GM21526 (cell line): ENCODE measurements at regions not wholly inside any gene's neighbourhood (a gene's known extent, or its start where the extent isn't known, plus 50 kb on each side); places are given as distances from the start of the nearest gene placed in this dataset.
"Not testable (repeated sequence)": the region's sequence is repeated elsewhere in the genome, so short reads cannot be mapped to it uniquely, and the experiment has no call there.

ENCODE experiments used
- ATAC-seq: cut with Tn5 transposase; IDR thresholded peaks from one replicate; pipeline ENCODE4 v1.9.1; 2021; ENCODE audit warnings: moderate library complexity; ENCODE audit not compliant: unreplicated experiment, low FRiP score

- ATAC-seq: no peak
Measured at GRCh38 chr11:112310848-112311247, 50.2 kb upstream of the PLET1 start.

GRCh38 chr11:112315057-112315720 lies 54.5 kb upstream of the PLET1 start:
- no peak for ATAC-seq

GRCh38 chr11:112315861-112316739 lies 55.4 kb upstream of the PLET1 start:
- no peak for ATAC-seq

GRCh38 chr11:112316971-112317370 lies 56.3 kb upstream of the PLET1 start:
- no peak for ATAC-seq

- no peak for ATAC-seq
Measured at GRCh38 chr11:112318184-112318591, 57.5 kb upstream of the PLET1 start.

- no peak for ATAC-seq
Measured at GRCh38 chr11:112318661-112319060, 58.0 kb upstream of the PLET1 start.

GRCh38 chr11:112320668-112321067 lies 60.0 kb upstream of the PLET1 start:
- ATAC-seq: no peak

GRCh38 chr11:112321501-112322172 lies 61.0 kb upstream of the PLET1 start:
- ATAC-seq: no peak

GRCh38 chr11:112322173-112322790 lies 61.6 kb upstream of the PLET1 start:
- ATAC-seq: no peak

- ATAC-seq: no peak
Measured at GRCh38 chr11:112334381-112334780, 73.7 kb upstream of the PLET1 start.

GRCh38 chr11:112336356-112336886 lies 75.8 kb upstream of the PLET1 start:
- ATAC-seq: no peak

GRCh38 chr11:112339566-112339965 lies 78.9 kb upstream of the PLET1 start:
- no peak for ATAC-seq

GRCh38 chr11:112343368-112344039 lies 82.8 kb upstream of the PLET1 start:
- no peak for ATAC-seq

GRCh38 chr11:112344040-112344413 lies 83.4 kb upstream of the PLET1 start:
- ATAC-seq: no peak

- ATAC-seq: no peak
Measured at GRCh38 chr11:112345166-112345565, 84.5 kb upstream of the PLET1 start.

- ATAC-seq: no peak
Measured at GRCh38 chr11:112345706-112346105, 85.0 kb upstream of the PLET1 start.

- no peak for ATAC-seq
Measured at GRCh38 chr11:112346586-112346985, 85.9 kb upstream of the PLET1 start.

GRCh38 chr11:112348480-112349029 lies 87.9 kb upstream of the PLET1 start:
- no peak for ATAC-seq

GRCh38 chr11:112351423-112351822 lies 90.8 kb upstream of the PLET1 start:
- not testable (repeated sequence) for ATAC-seq

GRCh38 chr11:112352907-112353306 lies 92.2 kb upstream of the PLET1 start:
- ATAC-seq: no peak
